Islet of Langerhans (tissue), 1 donor: ENCODE measurements at regions not wholly inside any gene's neighbourhood (a gene's known extent, or its start where the extent isn't known, plus 50 kb on each side); places are given as distances from the start of the nearest gene placed in this dataset.

Source experiments
- FAIRE-seq: peaks from one replicate; lab custom pipeline; 2011; peaks lifted over from hg19 to GRCh38; lab: Jason Lieb, UNC

- no peak for FAIRE-seq
Observed at GRCh38 chr10:78162853-78163252, 129.2 kb downstream of the RPS24 start.

- FAIRE-seq = no peak
Observed at GRCh38 chr10:78164702-78165101, 131.0 kb downstream of the RPS24 start.

GRCh38 chr10:78165172-78165571 lies 131.5 kb downstream of the RPS24 start:
- FAIRE-seq = no peak

GRCh38 chr10:78165617-78166016 lies 132.0 kb downstream of the RPS24 start:
- peak; percentile 36 for FAIRE-seq

GRCh38 chr10:78166261-78166660 lies 132.6 kb downstream of the RPS24 start:
- FAIRE-seq = no peak

- FAIRE-seq = no peak
Observed at GRCh38 chr10:78169214-78169613, 135.6 kb downstream of the RPS24 start.

- FAIRE-seq = no peak
Observed at GRCh38 chr10:78170026-78170475, 136.4 kb downstream of the RPS24 start.

- FAIRE-seq = no peak
Observed at GRCh38 chr10:78171633-78172400, 138.2 kb downstream of the RPS24 start.

- FAIRE-seq = no peak
Observed at GRCh38 chr10:78173360-78174015, 139.8 kb downstream of the RPS24 start.

- no peak for FAIRE-seq
Observed at GRCh38 chr10:78175444-78176015, 141.9 kb downstream of the RPS24 start.

GRCh38 chr10:78176320-78177317 lies 143.0 kb downstream of the RPS24 start:
- no peak for FAIRE-seq

GRCh38 chr10:78177491-78178185 lies 144.0 kb downstream of the RPS24 start:
- FAIRE-seq = no peak

- FAIRE-seq = no peak
Observed at GRCh38 chr10:78178397-78178796, 144.7 kb downstream of the RPS24 start.

- no peak for FAIRE-seq
Observed at GRCh38 chr10:78178940-78179339, 145.3 kb downstream of the RPS24 start.

- FAIRE-seq = no peak
Observed at GRCh38 chr10:78179886-78180705, 146.4 kb downstream of the RPS24 start.

- FAIRE-seq = no peak
Observed at GRCh38 chr10:78181381-78182055, 147.9 kb downstream of the RPS24 start.

GRCh38 chr10:78182841-78183240 lies 149.2 kb downstream of the RPS24 start:
- FAIRE-seq = no peak

GRCh38 chr10:78184851-78185692 lies 151.4 kb downstream of the RPS24 start:
- FAIRE-seq = no peak

- FAIRE-seq = no peak
Observed at GRCh38 chr10:78185693-78186055, 152.0 kb downstream of the RPS24 start.
